AG04449 (cell line): ENCODE measurements at regions not wholly inside any gene's neighbourhood (a gene's known extent, or its start where the extent isn't known, plus 50 kb on each side); places are given as distances from the start of the nearest gene placed in this dataset.

Source experiments
- CTCF ChIA-PET: fragments of 350-600 bp; formaldehyde crosslinking; extraction: SDS; loops from one replicate; lab custom pipeline; 2021; ENCODE audit warnings: antibody characterized with exemption; lab: Yijun Ruan, JAX
- POLR2A ChIA-PET: fragments of 400-600, 350-600 bp; formaldehyde crosslinking; extraction: SDS; loops from one replicate; lab custom pipeline; 2020; ENCODE audit warnings: antibody characterized with exemption, inconsistent platforms; lab: Yijun Ruan, JAX
- DNase-seq: peaks from one replicate; pipeline ENCODE4 v3.0.0-alpha.2; 2010; ENCODE audit warnings: low read depth, low spot score
- H3K4me3 ChIP-seq: 2 replicates; pipeline ENCODE4 v1.5.1; 2011; ENCODE audit warnings: low read depth, mild to moderate bottlenecking, control low read depth, low read length
- TF ChIP-seq, protein P1 (sequence below): IDR thresholded peaks from one replicate; pipeline ENCODE4 v1.5.1; 2011; ENCODE audit warnings: mild to moderate bottlenecking, moderate library complexity, low read length, control low read depth, inconsistent platforms; ENCODE audit not compliant: insufficient read depth; ENCODE audit errors: missing control alignments

GRCh38 chr15:77815015-77815414, 182.3 kb upstream of the LINGO1 start:
- POLR2A ChIA-PET = interaction anchor here (0.6 kb wide), 1 partner anchor 73 kb away, joined by 3 read pairs; no protein-coding TSS in a partner anchor

DNA sequence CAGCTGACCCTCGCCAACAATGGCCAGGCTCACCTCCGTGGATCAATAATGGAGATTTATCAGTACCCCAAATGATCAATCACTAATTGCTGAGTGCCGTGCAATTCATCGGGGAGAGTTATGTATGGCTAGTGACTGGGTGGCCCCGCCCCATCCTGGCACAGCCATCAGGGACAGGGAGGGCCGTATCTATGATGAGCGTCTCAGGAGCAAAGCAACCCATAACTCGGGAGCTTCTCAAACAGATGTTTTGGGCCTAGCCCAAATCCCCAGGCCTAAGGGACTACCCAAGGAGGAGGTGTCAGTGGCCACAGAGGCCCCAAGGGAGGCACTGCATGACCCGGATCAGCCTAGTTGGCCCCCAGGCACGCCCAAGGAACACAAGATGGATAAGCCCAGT, 180.0 kb upstream of the LINGO1 start:
- POLR2A ChIA-PET = no interaction called here
- CTCF ChIA-PET = interaction anchor here (2.0 kb wide), 1 partner anchor 9 kb away, joined by 12 read pairs; no protein-coding TSS in a partner anchor
- TF ChIP-seq, protein P1, sequence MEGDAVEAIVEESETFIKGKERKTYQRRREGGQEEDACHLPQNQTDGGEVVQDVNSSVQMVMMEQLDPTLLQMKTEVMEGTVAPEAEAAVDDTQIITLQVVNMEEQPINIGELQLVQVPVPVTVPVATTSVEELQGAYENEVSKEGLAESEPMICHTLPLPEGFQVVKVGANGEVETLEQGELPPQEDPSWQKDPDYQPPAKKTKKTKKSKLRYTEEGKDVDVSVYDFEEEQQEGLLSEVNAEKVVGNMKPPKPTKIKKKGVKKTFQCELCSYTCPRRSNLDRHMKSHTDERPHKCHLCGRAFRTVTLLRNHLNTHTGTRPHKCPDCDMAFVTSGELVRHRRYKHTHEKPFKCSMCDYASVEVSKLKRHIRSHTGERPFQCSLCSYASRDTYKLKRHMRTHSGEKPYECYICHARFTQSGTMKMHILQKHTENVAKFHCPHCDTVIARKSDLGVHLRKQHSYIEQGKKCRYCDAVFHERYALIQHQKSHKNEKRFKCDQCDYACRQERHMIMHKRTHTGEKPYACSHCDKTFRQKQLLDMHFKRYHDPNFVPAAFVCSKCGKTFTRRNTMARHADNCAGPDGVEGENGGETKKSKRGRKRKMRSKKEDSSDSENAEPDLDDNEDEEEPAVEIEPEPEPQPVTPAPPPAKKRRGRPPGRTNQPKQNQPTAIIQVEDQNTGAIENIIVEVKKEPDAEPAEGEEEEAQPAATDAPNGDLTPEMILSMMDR = no peak
- no peak for DNase-seq
- H3K4me3 ChIP-seq = no peak overlapping the region

More at GRCh38 chr15:77815015-77815414, 182.3 kb upstream of the LINGO1 start:
- no peak for DNase-seq
- CTCF ChIA-PET = no interaction called here
- no peak overlapping the region for H3K4me3 ChIP-seq
- TF ChIP-seq, protein P1 = no peak

GRCh38 chr15:77811270-77811669, 178.6 kb upstream of the LINGO1 start:
- CTCF ChIA-PET = interaction anchor here (0.7 to 2.0 kb wide), 3 partner anchors 10 to 178 kb away, joined by 5 to 12 read pairs (median 5); no protein-coding TSS in a partner anchor
- TF ChIP-seq, protein P1 = no peak
- POLR2A ChIA-PET = no interaction called here

GRCh38 chr15:77810130-77810571, 177.4 kb upstream of the LINGO1 start:
- POLR2A ChIA-PET = no interaction called here
- H3K4me3 ChIP-seq = no peak overlapping the region
- CTCF ChIA-PET = interaction anchor here (0.9 to 1.4 kb wide), 2 partner anchors 11 to 177 kb away, joined by 3 to 5 read pairs; no protein-coding TSS in a partner anchor
- TF ChIP-seq, protein P1 = no peak
- no peak for DNase-seq

More at GRCh38 chr15:77811270-77811669, 178.6 kb upstream of the LINGO1 start:
- DNase-seq = no peak
- H3K4me3 ChIP-seq = no peak overlapping the region

- DNase-seq = no peak
- no peak overlapping the region for H3K4me3 ChIP-seq
- CTCF ChIA-PET = no interaction called here
- TF ChIP-seq, protein P1 = no peak
- POLR2A ChIA-PET = no interaction called here
Observed at GRCh38 chr15:77808581-77809177, 176.0 kb upstream of the LINGO1 start.

GRCh38 chr15:77808075-77808474, 175.4 kb upstream of the LINGO1 start:
- DNase-seq = no peak
- ChIA-PET POLR2A (no interaction called here), CTCF (interaction anchor here (3.7 kb wide), 1 partner anchor 13 kb away, joined by 13 read pairs; no protein-coding TSS in a partner anchor)
- TF ChIP-seq, protein P1 = no peak
- H3K4me3 ChIP-seq = no peak overlapping the region
